Activated CD8-positive, alpha-beta memory T cell treated with anti-CD3 and anti-CD28 coated beads, Interleukin-2, amount 10 ng/mL, durations not matched to agents 7 days and 5 days (primary cell): ENCODE measurements at regions not wholly inside any gene's neighbourhood (a gene's known extent, or its start where the extent isn't known, plus 50 kb on each side); places are given as distances from the start of the nearest gene placed in this dataset.

Experiments used
- ATAC-seq: fragments of 150-1000 bp; cut with Tn5 transposase; one replicate; pipeline ENCODE4 v1.10.0; 2021; ENCODE audit warnings: moderate library complexity
- CTCF ChIA-PET: fragments of 350-600 bp; sonication (Branson Sonifier 250); formaldehyde crosslinking; loops from one replicate; lab custom pipeline; 2021; ENCODE audit warnings: antibody characterized with exemption; lab: Charles Lee
- DNase-seq: peaks from one replicate; pipeline ENCODE4 v3.0.0-alpha.2; 2020
- H3K27ac Mint-ChIP-seq: one replicate; pipeline ENCODE4 v1.8.0; 2021; ENCODE audit warnings: mild to moderate bottlenecking, mixed read lengths
- H3K27me3 Mint-ChIP-seq: one replicate; pipeline ENCODE4 v1.8.0; 2021; ENCODE audit warnings: mixed read lengths
- H3K36me3 Mint-ChIP-seq: one replicate; pipeline ENCODE4 v1.8.0; 2021; ENCODE audit warnings: mild to moderate bottlenecking, mixed read lengths
- H3K4me1 Mint-ChIP-seq: one replicate; pipeline ENCODE4 v1.8.0; 2021; ENCODE audit warnings: mixed read lengths
- H3K4me3 Mint-ChIP-seq: one replicate; pipeline ENCODE4 v1.8.0; 2021; ENCODE audit warnings: mild to moderate bottlenecking, moderate library complexity, mixed read lengths
- H3K9me3 Mint-ChIP-seq: one replicate; pipeline ENCODE4 v1.8.0; 2022; ENCODE audit warnings: low read depth, mixed read lengths

DNA sequence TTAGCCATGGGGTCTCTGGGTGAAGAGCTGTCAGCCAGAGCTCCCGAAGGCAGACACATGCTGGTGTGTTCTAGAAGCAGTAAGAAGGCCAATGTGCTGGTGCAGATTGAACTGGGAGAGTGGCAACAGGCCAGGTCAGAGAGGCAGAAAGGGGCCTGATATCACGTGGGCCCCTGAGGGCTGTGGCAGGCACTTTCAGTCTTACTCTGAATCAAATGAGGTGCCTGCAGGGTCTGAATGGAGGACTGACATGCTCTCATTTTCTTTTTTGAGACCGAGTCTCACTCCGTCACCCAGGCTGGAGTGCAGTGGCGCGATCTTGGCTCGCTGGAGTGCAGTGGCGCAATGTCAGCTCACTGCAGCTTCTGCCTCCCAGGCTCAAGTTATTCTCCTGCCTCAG is 293.8 kb downstream of the ABCC12 start:
- DNase-seq (no peak), ATAC-seq (no peak)
- CTCF ChIA-PET = no interaction called here
- peaks cover 10% of the 10 kb centered on the region for H3K27me3 Mint-ChIP-seq
- H3K36me3 Mint-ChIP-seq = no peaks in the 10 kb centered on the region
- H3K4me1 Mint-ChIP-seq = no peaks in the 10 kb centered on the region
- H3K4me3 Mint-ChIP-seq = no peak overlapping the region
- H3K27ac Mint-ChIP-seq = no peak overlapping the region
- H3K9me3 Mint-ChIP-seq = no peaks in the 10 kb centered on the region

DNA sequence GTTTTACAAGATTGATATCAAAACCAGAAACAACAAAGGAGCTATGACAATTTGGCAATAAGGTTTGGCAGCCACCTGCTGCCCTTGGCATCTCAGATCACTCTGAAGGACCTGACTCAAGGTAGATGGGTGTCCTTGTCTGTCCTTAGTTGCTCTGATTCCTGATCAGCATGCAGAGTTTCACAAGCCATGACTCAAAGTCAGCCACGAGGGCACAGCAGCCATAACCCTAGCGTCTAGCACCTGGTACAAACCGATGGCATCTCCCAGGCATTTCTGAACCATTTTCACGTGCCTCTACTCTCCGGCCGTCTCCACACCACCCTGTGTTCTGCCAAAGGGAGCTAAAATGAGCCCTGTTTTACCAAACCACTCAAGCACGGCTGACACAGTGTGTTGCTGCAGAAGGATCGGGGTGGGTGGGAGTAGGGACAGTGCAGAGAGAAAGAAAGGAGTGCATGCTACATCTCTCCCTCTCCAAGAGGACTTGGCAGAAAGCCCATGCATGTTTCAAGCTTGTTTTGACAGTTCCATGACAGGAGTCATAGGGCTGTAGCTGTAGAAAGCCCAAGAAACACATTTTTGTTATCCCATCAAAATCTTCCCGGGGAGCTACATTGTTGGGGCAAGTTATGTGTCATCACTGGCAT is 297.3 kb downstream of the ABCC12 start:
- DNase-seq (no peak), ATAC-seq (no peak)
- Mint-ChIP-seq H3K9me3 (peaks cover 12% of the 10 kb centered on the region), H3K27me3 (no peaks in the 10 kb centered on the region), H3K4me1 (no peaks in the 10 kb centered on the region), H3K36me3 (no peaks in the 10 kb centered on the region), H3K27ac (no peak overlapping the region), H3K4me3 (no peak overlapping the region)
- CTCF ChIA-PET = no interaction called here

DNA sequence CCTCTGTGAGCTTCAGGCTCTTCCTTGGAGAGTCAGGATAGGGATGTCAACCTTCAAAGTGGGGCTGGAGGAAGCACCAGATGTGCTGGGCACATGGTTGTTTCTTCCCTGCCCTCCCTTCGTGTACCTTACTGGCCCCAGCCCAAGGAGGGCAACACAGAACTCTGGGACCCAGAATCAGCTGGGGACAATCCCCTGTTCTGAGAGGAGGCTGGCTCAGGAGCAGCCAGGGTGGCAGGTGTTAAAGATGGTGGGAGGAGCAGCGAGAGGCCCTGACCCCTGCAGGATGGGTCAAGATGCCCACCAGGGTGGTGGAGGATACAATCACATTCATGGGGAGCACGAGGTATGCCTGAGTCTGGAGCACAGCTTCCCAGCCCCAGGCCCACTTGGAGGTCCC is 300.4 kb downstream of the ABCC12 start:
- Mint-ChIP-seq H3K36me3 (no peaks in the 10 kb centered on the region), H3K27ac (no peak overlapping the region), H3K9me3 (peaks cover 12% of the 10 kb centered on the region), H3K4me3 (no peak overlapping the region), H3K27me3 (no peaks in the 10 kb centered on the region), H3K4me1 (no peaks in the 10 kb centered on the region)
- ATAC-seq (no peak), DNase-seq (no peak)
- CTCF ChIA-PET = no interaction called here

DNA sequence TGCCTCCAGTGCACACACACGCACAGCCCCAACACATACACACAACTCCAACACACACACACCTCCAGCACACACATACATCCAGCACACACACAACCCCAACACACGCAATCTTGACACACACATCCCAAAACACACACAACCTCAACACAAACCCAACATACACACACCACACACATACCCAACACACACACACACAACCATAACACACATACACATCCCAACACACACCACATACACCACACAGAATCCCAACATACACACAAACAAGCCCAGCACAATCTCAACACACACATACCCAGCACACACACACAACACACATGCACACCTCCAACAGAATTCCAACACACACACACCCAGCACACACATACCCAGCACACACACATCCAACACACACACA is 301.1 kb downstream of the ABCC12 start:
- CTCF ChIA-PET = no interaction called here
- H3K27me3 Mint-ChIP-seq = no peaks in the 10 kb centered on the region
- no peak overlapping the region for H3K27ac Mint-ChIP-seq
- no peak overlapping the region for H3K4me3 Mint-ChIP-seq
- H3K9me3 Mint-ChIP-seq = peaks cover 12% of the 10 kb centered on the region
- ATAC-seq (no peak), DNase-seq (no peak)
- H3K4me1 Mint-ChIP-seq = no peaks in the 10 kb centered on the region
- no peaks in the 10 kb centered on the region for H3K36me3 Mint-ChIP-seq

DNA sequence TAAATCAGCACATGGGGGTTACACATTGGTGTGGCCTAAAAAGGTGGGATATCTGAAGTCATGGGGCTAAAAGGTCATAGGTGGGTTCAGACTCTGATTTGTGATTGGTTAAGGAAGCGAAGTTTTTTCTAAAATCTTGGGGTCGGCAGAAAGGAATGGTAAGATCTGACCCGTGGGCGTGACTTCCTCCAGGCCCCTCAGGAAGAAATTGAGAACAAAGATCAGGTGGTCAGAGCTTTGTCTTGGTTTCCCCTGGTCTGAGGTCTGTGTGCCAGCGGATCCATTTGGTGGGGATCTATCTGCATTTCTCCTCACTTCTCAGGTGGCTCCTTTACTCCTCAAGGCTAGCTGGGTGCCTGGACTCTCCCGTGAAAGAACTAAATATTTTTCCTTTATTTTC is 302.8 kb downstream of the ABCC12 start:
- Mint-ChIP-seq H3K4me1 (no peaks in the 10 kb centered on the region), H3K4me3 (no peak overlapping the region), H3K9me3 (peaks cover 12% of the 10 kb centered on the region), H3K27me3 (no peaks in the 10 kb centered on the region), H3K36me3 (no peaks in the 10 kb centered on the region), H3K27ac (no peak overlapping the region)
- no peak for DNase-seq
- no peak for ATAC-seq
- CTCF ChIA-PET = no interaction called here

DNA sequence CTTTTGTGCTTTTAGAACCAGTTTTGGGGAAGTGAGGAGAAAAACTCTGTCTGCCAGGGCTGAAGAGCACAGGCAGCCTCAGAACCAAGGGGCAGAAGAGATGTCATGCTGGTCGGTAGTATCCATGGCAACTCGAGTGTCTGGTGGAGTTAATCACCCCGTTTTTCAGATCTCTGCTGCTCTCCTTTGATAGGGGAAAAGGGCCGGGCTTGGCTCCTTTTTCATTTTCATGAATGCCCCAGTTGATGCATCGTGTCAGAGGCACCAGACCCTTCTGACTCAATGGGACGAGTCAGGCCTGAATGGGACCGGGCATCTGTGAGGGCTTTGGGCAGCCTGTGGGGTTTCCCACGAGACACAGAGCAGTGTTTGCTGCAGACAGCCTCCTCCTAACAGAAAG is 304.6 kb downstream of the ABCC12 start:
- H3K27ac Mint-ChIP-seq = no peak overlapping the region
- ATAC-seq (no peak), DNase-seq (no peak)
- CTCF ChIA-PET = no interaction called here
- no peaks in the 10 kb centered on the region for H3K27me3 Mint-ChIP-seq
- H3K36me3 Mint-ChIP-seq = no peaks in the 10 kb centered on the region
- peaks cover 12% of the 10 kb centered on the region for H3K9me3 Mint-ChIP-seq
- H3K4me3 Mint-ChIP-seq = no peak overlapping the region
- H3K4me1 Mint-ChIP-seq = no peaks in the 10 kb centered on the region

DNA sequence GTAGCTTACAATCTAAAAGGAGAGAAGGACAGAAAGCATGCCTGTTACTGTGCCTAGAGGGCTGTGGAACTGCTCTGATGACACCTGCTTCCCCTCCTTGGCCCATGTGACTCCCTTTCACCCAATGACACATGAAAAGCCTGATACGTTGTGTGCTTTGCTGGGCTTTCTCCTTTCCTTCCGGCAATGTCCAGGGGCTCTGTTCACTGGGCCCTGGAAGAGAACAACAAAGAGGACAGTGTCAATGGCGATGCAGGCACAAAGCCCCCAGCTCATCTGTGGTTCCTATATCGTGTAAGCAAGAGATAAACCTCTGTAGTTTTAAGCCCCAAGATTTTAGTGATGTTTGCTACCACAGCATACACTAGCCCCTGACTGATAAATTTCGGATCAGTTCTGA is 306.1 kb downstream of the ABCC12 start:
- DNase-seq (no peak), ATAC-seq (no peak)
- Mint-ChIP-seq H3K4me3 (no peak overlapping the region), H3K9me3 (peaks cover 8% of the 10 kb centered on the region), H3K27ac (no peak overlapping the region), H3K4me1 (no peaks in the 10 kb centered on the region), H3K27me3 (no peaks in the 10 kb centered on the region), H3K36me3 (no peaks in the 10 kb centered on the region)
- CTCF ChIA-PET = no interaction called here

DNA sequence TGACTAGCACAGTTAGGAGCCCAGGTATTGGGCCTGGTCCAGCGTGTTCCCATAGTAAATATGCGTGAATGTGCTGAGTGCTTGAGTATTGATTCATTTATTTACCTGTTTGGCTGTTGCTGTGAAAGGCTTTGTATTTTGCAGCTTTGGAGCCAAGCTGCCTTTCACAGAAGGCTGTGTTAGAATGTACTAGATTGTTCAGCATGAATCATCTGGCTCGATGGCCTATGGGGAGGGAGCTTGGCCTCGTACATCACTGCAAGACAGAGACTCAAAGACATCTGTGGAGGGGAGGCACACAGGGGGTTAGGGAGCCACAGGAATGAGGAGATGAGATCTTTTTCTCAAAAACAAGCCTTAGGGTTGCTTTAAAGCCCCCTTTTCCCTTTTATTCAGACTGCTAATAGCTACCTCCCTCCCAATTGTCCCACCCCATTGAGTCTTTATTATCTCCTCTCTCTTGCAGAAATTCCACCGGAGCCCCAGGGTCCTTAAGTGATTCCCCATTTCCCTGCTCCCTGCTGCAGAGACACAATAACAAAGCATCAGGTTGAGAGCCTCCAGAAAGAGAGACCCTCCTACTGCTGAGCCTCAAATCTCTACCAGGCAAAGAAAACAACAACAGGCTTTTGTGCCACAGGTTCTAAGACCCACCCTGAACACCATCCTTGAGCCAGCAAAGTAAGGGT is 307.2 kb downstream of the ABCC12 start:
- no peaks in the 10 kb centered on the region for H3K27me3 Mint-ChIP-seq
- no peaks in the 10 kb centered on the region for H3K9me3 Mint-ChIP-seq
- H3K27ac Mint-ChIP-seq = no peak overlapping the region

DNA sequence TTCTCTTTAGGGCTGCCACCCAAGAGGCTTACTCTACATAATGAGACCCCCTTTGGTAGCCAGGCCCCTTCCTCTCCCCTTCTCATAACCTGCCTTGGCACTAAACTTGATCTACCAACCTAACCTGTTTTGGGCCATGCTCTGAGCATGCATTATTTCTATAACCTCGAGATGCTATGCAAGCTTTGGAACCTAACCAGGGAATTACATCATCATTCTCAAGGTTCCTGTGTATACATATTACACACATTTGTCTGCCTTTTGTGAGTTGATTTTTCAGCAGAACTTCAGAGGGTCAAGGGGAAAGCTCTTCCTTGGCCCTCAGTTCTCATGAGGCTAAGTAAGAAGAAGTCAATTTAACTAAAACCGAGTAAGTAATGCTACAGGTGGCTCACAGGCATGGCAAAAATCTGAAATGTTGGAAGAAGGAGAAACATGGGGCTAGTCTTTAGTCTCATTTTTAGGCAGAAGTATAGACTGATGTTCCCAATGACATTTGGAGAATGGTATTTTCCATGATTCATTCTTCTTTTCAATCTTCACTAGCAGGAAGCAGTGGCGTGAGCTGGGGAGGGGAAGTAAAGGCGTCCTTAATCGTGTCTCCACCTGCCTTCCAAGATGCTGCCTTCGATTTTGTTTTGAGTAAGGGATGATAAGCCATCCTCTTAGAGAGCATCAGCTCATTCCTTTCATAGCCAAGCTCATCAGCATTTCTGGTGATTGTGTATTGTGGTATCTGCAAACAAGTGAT is 308.4 kb downstream of the ABCC12 start:
- H3K9me3 Mint-ChIP-seq = no peaks in the 10 kb centered on the region
- no peak overlapping the region for H3K27ac Mint-ChIP-seq
- no peaks in the 10 kb centered on the region for H3K36me3 Mint-ChIP-seq
- H3K4me1 Mint-ChIP-seq = no peaks in the 10 kb centered on the region
- no peaks in the 10 kb centered on the region for H3K27me3 Mint-ChIP-seq
- no peak for ATAC-seq
- H3K4me3 Mint-ChIP-seq = no peak overlapping the region
- no peak for DNase-seq
- CTCF ChIA-PET = no interaction called here

More for the DNA sequence above, 307.2 kb downstream of the ABCC12 start:
- Mint-ChIP-seq H3K4me1 (no peaks in the 10 kb centered on the region), H3K36me3 (no peaks in the 10 kb centered on the region), H3K4me3 (no peak overlapping the region)
- ATAC-seq = no peak
- DNase-seq = no peak
- CTCF ChIA-PET = no interaction called here

DNA sequence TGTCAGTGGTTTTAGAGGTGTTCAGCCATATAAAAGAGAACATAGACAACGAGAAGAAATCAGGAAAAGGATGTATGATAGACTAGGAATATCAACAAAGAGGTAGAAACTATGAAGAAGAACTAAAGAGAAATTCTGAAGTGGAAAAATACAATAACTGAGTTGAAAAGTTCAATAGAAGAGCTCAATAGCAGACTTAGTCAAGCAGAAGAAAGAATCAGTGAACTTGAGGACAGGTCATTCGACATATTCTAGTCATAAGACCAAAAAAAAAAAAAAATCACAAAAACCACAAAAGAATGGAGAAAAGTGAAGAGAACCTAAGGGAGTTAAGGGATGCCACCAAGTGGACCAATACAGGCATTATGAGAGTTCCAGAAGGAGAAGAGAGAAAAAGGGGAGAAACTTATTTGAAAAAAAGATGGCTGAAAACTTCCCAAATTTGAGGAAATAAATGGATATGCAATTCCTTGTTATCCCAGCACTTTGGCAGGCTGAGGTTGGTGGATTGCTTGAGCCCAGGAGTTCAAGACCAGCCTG is 321.2 kb downstream of the ABCC12 start:
- ATAC-seq (no peak), DNase-seq (no peak)
- Mint-ChIP-seq H3K36me3 (no peaks in the 10 kb centered on the region), H3K9me3 (peaks cover 10% of the 10 kb centered on the region), H3K4me3 (no peak overlapping the region), H3K27me3 (no peaks in the 10 kb centered on the region), H3K27ac (no peak overlapping the region), H3K4me1 (no peaks in the 10 kb centered on the region)
- CTCF ChIA-PET = no interaction called here

DNA sequence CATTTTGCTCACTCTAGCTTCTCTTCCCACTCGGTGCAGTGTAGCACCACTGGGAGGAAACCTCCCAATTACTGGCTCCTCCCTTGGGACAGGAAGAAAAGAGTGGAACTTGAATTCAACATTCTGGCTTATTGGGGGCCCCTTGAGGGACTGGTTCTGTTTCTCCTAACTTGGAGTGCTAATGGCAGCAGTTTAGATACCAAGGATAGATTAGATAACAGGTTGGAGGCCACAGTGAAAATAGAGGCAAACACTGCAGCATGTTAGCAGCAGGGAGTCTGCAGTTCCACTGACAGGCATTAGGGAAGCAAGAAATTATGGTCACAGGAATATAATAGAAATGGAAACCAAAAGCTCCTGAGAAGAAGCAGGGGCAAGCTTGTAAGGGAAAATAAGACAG is 322.0 kb downstream of the ABCC12 start:
- Mint-ChIP-seq H3K36me3 (no peaks in the 10 kb centered on the region), H3K4me3 (no peak overlapping the region), H3K27me3 (no peaks in the 10 kb centered on the region), H3K27ac (no peak overlapping the region), H3K4me1 (no peaks in the 10 kb centered on the region), H3K9me3 (peaks cover 10% of the 10 kb centered on the region)
- ATAC-seq = no peak
- CTCF ChIA-PET = no interaction called here
- DNase-seq = no peak

DNA sequence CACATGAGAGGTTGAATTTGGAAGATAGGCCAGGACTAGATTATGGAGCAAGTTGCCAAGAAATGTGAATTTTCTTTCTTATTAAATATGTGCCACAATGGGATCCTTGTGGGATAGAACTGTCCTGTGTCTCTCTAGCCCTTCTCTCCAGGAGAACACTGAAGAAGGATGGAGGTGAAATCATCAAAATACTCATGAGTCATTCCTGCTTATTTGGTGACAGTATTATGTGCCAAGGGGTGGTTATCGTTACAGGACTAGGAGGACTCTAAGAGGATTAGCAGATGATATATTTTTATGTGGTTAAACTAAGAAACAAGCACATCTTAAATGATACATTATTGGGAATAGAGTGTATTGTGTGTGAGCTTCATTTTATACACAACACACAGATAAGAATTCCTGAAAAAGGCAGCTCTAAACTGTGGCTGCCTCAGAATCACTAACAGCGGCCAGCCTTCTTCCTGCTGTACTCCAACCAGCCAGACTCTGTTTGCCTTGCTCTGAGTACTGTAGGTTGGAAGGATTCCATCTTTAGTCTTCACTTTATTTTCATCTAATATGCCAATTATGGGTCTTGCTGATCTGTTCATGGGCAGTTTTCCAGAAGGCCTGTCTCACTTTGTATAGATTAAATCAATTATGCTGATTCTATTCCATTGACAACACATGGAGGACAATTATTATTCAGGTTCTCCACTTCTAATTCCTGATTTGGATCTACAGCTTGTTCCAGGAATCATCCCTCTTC is 325.8 kb downstream of the ABCC12 start:
- no peak for ATAC-seq
- CTCF ChIA-PET = no interaction called here

DNA sequence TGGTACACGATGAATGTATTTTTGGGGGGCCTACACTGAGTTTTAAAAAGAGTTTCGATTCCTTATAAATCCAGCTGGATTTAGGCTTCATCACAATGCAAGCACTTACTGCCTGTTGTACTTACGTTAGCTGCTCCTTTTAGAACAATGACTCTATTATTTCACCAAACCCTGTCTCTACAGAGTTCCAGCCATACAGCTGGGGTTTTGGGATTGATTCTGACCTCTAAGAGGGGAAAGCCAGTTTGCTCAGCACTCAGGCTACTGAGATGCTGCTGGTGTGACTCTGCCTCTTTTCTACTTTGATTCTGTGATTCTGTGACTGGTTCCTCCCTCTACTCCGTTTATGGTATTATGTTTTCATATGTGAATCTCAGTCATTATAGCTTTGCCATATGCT is 329.7 kb downstream of the ABCC12 start:
- no peaks in the 10 kb centered on the region for H3K36me3 Mint-ChIP-seq
- no peak overlapping the region for H3K27ac Mint-ChIP-seq
- CTCF ChIA-PET = no interaction called here
- H3K9me3 Mint-ChIP-seq = no peaks in the 10 kb centered on the region
- H3K4me1 Mint-ChIP-seq = no peaks in the 10 kb centered on the region
- H3K27me3 Mint-ChIP-seq = no peaks in the 10 kb centered on the region
- DNase-seq (no peak), ATAC-seq (no peak)
- no peak overlapping the region for H3K4me3 Mint-ChIP-seq

More for the DNA sequence above, 325.8 kb downstream of the ABCC12 start:
- Mint-ChIP-seq H3K4me3 (no peak overlapping the region), H3K4me1 (no peaks in the 10 kb centered on the region), H3K36me3 (no peaks in the 10 kb centered on the region), H3K9me3 (peaks cover 8% of the 10 kb centered on the region), H3K27me3 (no peaks in the 10 kb centered on the region), H3K27ac (no peak overlapping the region)
- no peak for DNase-seq
